Ovary (tissue), 3 donors: ENCODE measurements at regions not wholly inside any gene's neighbourhood (a gene's known extent, or its start where the extent isn't known, plus 50 kb on each side); places are given as distances from the start of the nearest gene placed in this dataset.

Experiments
- CTCF ChIP-seq, 3 donors: fragments of 450-650 bp in 2 of 3; fragments of 200-600 bp in 1 of 3; IDR thresholded peaks; one replicate each; pipeline versions ENCODE4 v1.5.1 to v1.8.0; 2016 to 2022; ENCODE audit warnings: antibody characterized with exemption in 3 of 3, mild to moderate bottlenecking in 1 of 3
- POLR2A ChIP-seq: fragments of 450-650 bp; IDR thresholded peaks from one replicate; pipeline ENCODE4 v1.6.1; 2017; ENCODE audit warnings: antibody characterized with exemption, mild to moderate bottlenecking, moderate library complexity
- donor health status: DM: no; HTN: no; CAD: no.

GRCh38 chr17:52827526-52827925 lies 669.0 kb upstream of the CA10 start:
- TF ChIP-seq CTCF (IDR thresholded peaks at IDR 0.05): no peak
- TF ChIP-seq POLR2A: no peak
